KMS-11 (cell line): ENCODE measurements at regions not wholly inside any gene's neighbourhood (a gene's known extent, or its start where the extent isn't known, plus 50 kb on each side); places are given as distances from the start of the nearest gene placed in this dataset.

Source experiments
- H2AFZ ChIP-seq: fragments of 200-600 bp; sonication (generic); 2 replicates; pipeline ENCODE4 v1.6.1; 2016; ENCODE audit warnings: antibody characterized with exemption, mixed run types, low read depth
- H3K27ac ChIP-seq: fragments of 200-600 bp; sonication (generic); 2 replicates; pipeline ENCODE4 v1.6.1; 2016; ENCODE audit warnings: mild to moderate bottlenecking, mixed run types
- H3K27me3 ChIP-seq: fragments of 200-600 bp; sonication (generic); 2 replicates; pipeline ENCODE4 v1.6.1; 2017; ENCODE audit warnings: mild to moderate bottlenecking, low read depth, mixed run types, moderate library complexity; ENCODE audit not compliant: insufficient read depth
- H3K36me3 ChIP-seq: fragments of 200-600 bp; sonication (generic); 2 replicates; pipeline ENCODE4 v1.6.1; 2017; ENCODE audit warnings: mild to moderate bottlenecking, mixed run types; ENCODE audit not compliant: insufficient read depth
- H3K4me1 ChIP-seq: fragments of 200-600 bp; sonication (generic); 2 replicates; pipeline ENCODE4 v1.6.1; 2016; ENCODE audit warnings: mild to moderate bottlenecking, low read depth, mixed run types; ENCODE audit not compliant: poor library complexity, severe bottlenecking
- H3K4me2 ChIP-seq: fragments of 200-600 bp; sonication (generic); 2 replicates; pipeline ENCODE4 v1.7.0; 2016; ENCODE audit warnings: mild to moderate bottlenecking, mixed run types
- H3K4me3 ChIP-seq: fragments of 200-600 bp; sonication (generic); IDR thresholded peaks from 2 replicates; pipeline ENCODE4 v1.6.1; 2017; ENCODE audit warnings: low read depth, low read length, mixed read lengths; ENCODE audit not compliant: insufficient read depth
- H3K79me2 ChIP-seq: fragments of 200-600 bp; sonication (generic); 2 replicates; pipeline ENCODE4 v1.6.1; 2016; ENCODE audit warnings: low read depth, mixed run types; ENCODE audit not compliant: insufficient read depth
- H3K9ac ChIP-seq: fragments of 200-600 bp; sonication (generic); 2 replicates; pipeline ENCODE4 v1.6.1; 2016; ENCODE audit warnings: mild to moderate bottlenecking, mixed run types
- H4K20me1 ChIP-seq: fragments of 200-600 bp; sonication (generic); 2 replicates; pipeline ENCODE4 v1.6.1; 2016; ENCODE audit warnings: mild to moderate bottlenecking, mixed run types; ENCODE audit not compliant: insufficient read depth
- TF ChIP-seq, protein P1 (sequence below): fragments of 200-600 bp; sonication (generic); conservative IDR thresholded peaks from 2 replicates; pipeline ENCODE4 v1.6.1; 2017; ENCODE audit warnings: low read depth, mild to moderate bottlenecking, antibody characterized with exemption, low read length, moderate library complexity, mixed read lengths

DNA sequence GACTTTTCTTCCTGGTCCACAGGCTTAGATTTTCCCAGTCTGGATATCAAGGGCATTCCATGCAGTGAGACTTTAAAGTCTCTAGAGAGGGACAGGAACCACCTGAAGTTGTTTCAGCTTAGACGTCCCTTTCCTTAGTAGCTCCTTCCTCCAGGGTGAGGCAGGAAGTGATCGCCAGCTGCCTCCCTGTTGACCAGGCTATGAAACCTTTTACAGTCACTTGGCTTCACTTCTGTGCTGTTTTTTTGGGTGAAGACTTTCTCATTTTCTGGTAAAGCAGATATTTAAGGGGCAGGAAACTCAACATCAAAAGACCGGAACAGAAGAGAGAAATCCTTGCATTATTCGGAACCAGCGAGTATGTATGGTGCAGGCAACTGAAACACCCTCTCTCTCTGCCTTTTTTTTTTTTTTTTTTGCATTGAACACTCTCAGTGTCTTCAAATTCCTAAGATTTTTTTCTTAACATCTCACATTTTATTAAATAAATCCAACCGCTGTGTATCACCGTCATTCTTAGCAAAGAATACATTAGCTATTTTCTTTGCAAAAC is 234.6 kb upstream of the IRF2BP2 start:
- Histone ChIP-seq H3K27me3 (no peaks in the 10 kb centered on the region), H3K4me2 (peak overlapping the region; percentile 63), H2AFZ (no peak overlapping the region), H3K4me3 (peak overlapping the region; percentile 48), H3K27ac (peak overlapping the region; percentile 37), H3K79me2 (no peaks in the 10 kb centered on the region), H3K9ac (no peak overlapping the region), H3K4me1 (peaks cover 31% of the 10 kb centered on the region), H3K36me3 (no peaks in the 10 kb centered on the region), H4K20me1 (no peaks in the 10 kb centered on the region)
- TF ChIP-seq, protein P1, sequence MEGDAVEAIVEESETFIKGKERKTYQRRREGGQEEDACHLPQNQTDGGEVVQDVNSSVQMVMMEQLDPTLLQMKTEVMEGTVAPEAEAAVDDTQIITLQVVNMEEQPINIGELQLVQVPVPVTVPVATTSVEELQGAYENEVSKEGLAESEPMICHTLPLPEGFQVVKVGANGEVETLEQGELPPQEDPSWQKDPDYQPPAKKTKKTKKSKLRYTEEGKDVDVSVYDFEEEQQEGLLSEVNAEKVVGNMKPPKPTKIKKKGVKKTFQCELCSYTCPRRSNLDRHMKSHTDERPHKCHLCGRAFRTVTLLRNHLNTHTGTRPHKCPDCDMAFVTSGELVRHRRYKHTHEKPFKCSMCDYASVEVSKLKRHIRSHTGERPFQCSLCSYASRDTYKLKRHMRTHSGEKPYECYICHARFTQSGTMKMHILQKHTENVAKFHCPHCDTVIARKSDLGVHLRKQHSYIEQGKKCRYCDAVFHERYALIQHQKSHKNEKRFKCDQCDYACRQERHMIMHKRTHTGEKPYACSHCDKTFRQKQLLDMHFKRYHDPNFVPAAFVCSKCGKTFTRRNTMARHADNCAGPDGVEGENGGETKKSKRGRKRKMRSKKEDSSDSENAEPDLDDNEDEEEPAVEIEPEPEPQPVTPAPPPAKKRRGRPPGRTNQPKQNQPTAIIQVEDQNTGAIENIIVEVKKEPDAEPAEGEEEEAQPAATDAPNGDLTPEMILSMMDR, result no peak

DNA sequence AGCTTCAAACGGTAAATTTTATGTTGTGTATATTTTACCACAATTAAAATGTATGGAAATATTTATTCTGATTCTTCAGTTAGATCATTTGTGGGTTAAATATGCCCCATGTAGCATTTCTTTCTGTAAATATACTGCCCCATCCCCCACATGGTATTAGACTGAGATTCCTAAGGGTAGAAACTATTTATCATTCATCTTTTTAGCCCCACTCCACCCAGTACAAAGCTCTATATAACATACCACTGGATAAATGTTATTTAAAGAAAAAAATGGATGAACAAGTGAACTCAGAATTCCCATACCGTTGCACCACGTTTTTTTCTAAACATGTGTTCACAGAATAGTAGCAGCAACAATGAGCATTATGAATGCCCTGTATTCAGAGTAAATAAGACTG is 234.0 kb upstream of the IRF2BP2 start:
- Histone ChIP-seq H3K27ac (no peak overlapping the region), H3K27me3 (no peaks in the 10 kb centered on the region), H3K9ac (no peak overlapping the region), H4K20me1 (no peaks in the 10 kb centered on the region), H3K4me3 (no peak overlapping the region), H3K79me2 (no peaks in the 10 kb centered on the region), H3K4me2 (peak overlapping the region; percentile 63; the same call in 1 of the 2 replicates), H2AFZ (no peak overlapping the region), H3K36me3 (no peaks in the 10 kb centered on the region), H3K4me1 (peaks cover 31% of the 10 kb centered on the region)
- TF ChIP-seq, protein P1, result no peak

DNA sequence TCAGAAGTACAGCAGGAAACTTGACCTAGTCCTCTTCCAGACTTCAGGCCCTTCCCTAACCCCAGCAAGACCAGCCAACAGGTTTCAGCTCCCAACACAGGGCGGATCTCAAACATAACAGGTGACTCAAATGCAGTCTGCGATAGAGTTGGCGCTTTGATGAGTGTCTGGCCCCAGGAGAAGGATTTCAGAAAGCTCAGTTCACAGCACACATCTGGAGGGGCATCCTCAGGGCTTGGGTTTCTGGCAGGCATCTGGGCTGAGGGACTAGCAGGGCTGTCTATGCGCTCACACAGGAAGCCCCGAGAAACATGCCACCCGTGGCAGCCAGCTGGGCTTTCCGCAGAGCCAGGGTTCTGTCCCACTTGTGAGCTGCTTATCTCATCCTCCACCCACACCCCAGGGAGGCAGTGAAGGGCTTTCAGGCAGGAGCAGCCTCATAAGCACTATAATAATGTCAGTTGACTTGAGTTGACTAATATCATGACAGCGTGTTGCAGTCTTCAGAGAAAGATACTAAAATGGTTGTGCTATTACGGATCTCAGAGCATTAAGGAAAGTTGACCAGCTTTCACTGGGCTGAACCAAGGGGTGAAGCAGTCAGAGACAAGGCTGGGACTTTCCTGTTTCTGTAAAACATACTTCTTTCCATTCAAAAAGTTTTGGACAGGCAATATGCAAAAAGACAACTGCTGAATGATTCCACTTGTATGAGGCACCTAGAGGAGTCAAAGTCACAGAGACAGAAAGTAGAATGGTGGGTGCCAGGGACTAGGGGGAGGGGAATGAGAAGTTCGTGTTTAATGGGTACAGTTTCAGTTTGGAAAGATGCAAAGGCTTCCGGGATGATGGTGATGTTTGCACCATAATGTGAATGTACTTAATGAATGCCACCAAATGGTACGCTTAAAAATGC is 233.0 kb upstream of the IRF2BP2 start:
- no peak overlapping the region for H3K9ac ChIP-seq
- no peak overlapping the region for H3K4me3 ChIP-seq
- H3K36me3 ChIP-seq, result no peaks in the 10 kb centered on the region
- H3K4me1 ChIP-seq, result peaks cover 31% of the 10 kb centered on the region
- H3K27ac ChIP-seq, result no peak overlapping the region
- H4K20me1 ChIP-seq, result no peaks in the 10 kb centered on the region
- no peaks in the 10 kb centered on the region for H3K27me3 ChIP-seq
- no peak overlapping the region for H3K4me2 ChIP-seq
- TF ChIP-seq, protein P1, result no peak
- H3K79me2 ChIP-seq, result no peaks in the 10 kb centered on the region
- H2AFZ ChIP-seq, result no peak overlapping the region

DNA sequence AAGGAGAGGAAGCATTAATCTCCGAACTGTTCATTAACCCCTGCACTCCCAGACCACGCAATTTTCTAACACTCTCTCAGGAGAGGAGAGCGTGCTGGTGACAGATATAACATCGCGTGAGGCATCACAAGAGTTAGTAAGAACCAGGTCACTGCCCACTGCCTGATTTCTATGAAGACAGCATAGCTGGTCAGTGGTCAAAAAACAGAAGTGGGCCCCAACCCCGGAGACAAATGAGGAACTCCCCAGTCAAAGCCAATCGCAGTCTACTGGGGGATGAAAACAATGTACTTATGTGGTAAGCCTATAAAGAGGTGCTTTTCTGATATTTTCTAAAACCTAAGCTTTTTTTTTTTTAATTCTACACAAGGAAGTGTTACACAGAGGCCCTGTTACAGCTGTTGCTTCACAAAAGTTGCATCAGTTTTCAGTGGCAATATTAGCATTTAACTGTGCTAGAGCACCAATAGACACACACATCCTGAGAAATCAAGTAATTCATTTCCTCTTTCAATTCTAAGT is 231.8 kb upstream of the IRF2BP2 start:
- Histone ChIP-seq H3K4me3 (no peak overlapping the region), H3K27ac (no peak overlapping the region), H3K9ac (no peak overlapping the region), H2AFZ (no peak overlapping the region), H3K4me1 (peaks cover 31% of the 10 kb centered on the region), H3K4me2 (no peak overlapping the region), H3K79me2 (no peaks in the 10 kb centered on the region), H3K36me3 (no peaks in the 10 kb centered on the region), H3K27me3 (no peaks in the 10 kb centered on the region), H4K20me1 (no peaks in the 10 kb centered on the region)
- TF ChIP-seq, protein P1, result no peak
